Hepatocyte (in vitro differentiated cells): ENCODE measurements at regions not wholly inside any gene's neighbourhood (a gene's known extent, or its start where the extent isn't known, plus 50 kb on each side); places are given as distances from the start of the nearest gene placed in this dataset.

Source experiments
- DNase-seq: peaks from one replicate; pipeline ENCODE4 v3.0.0-alpha.2; 2016; ENCODE audit warnings: low spot score
- H2AFZ ChIP-seq: fragments of 200-600 bp; sonication (generic); 2 replicates; pipeline ENCODE4 v1.6.0; 2016; ENCODE audit warnings: antibody characterized with exemption, mild to moderate bottlenecking
- H3K27ac ChIP-seq: fragments of 200-600 bp; sonication (generic); 2 replicates; pipeline ENCODE4 v1.5.1; 2016; ENCODE audit warnings: mild to moderate bottlenecking
- H3K27me3 ChIP-seq: fragments of 200-600 bp; sonication (generic); 2 replicates; pipeline ENCODE4 v1.6.1; 2016
- H3K36me3 ChIP-seq: fragments of 200-600 bp; sonication (generic); replicated peaks from 2 replicates; pipeline ENCODE4 v1.5.1; 2016; ENCODE audit warnings: low read depth; ENCODE audit not compliant: insufficient read depth
- H3K4me1 ChIP-seq: fragments of 200-600 bp; sonication (generic); 2 replicates; pipeline ENCODE4 v1.5.1; 2016; ENCODE audit warnings: mild to moderate bottlenecking, moderate library complexity; ENCODE audit not compliant: insufficient read depth
- H3K4me2 ChIP-seq: fragments of 200-600 bp; sonication (generic); 2 replicates; pipeline ENCODE4 v1.6.0; 2016
- H3K4me3 ChIP-seq: fragments of 200-600 bp; sonication (generic); 2 replicates; pipeline ENCODE4 v1.5.1; 2016; ENCODE audit warnings: mild to moderate bottlenecking
- H3K79me2 ChIP-seq: fragments of 200-600 bp; sonication (generic); 2 replicates; pipeline ENCODE4 v1.6.0; 2017; ENCODE audit warnings: mild to moderate bottlenecking
- H3K9me2 ChIP-seq: fragments of 200-600 bp; sonication (generic); replicated peaks from 2 replicates; pipeline ENCODE4 v1.6.0; 2017; ENCODE audit warnings: mild to moderate bottlenecking; ENCODE audit not compliant: insufficient read depth
- H3K9me3 ChIP-seq: fragments of 200-600 bp; sonication (generic); 2 replicates; pipeline ENCODE4 v1.5.1; 2016; ENCODE audit warnings: low read depth, mild to moderate bottlenecking
- H4K20me1 ChIP-seq: fragments of 200-600 bp; sonication (generic); 2 replicates; pipeline ENCODE4 v1.6.0; 2016; ENCODE audit warnings: mild to moderate bottlenecking; ENCODE audit not compliant: insufficient read depth, poor library complexity, severe bottlenecking
- EZH2 ChIP-seq: fragments of 200-600 bp; sonication (generic); IDR thresholded peaks from 2 replicates; pipeline ENCODE4 v1.6.1; 2016; ENCODE audit warnings: antibody characterized with exemption, mild to moderate bottlenecking, borderline replicate concordance
- EZH2phosphoT487 ChIP-seq: fragments of 200-600 bp; sonication (generic); IDR thresholded peaks from one replicate; pipeline ENCODE4 v1.6.1; 2018; ENCODE audit warnings: antibody characterized with exemption, mild to moderate bottlenecking, low read depth, moderate library complexity; ENCODE audit not compliant: unreplicated experiment, severe bottlenecking
- WGBS: methylation state at CpG from one replicate; pipeline ENCODE4 v1.1.6; 2016; ENCODE audit warnings: low lambda C conversion rate; ENCODE audit errors: missing lambda C conversion rate; 5-methylcytosine and 5-hydroxymethylcytosine counted together
- TF ChIP-seq, protein P1 (sequence below): fragments of 200-600 bp; sonication (generic); IDR thresholded peaks from 2 replicates; pipeline ENCODE4 v1.5.1; 2016; ENCODE audit warnings: antibody characterized with exemption, mild to moderate bottlenecking; ENCODE audit not compliant: poor library complexity

DNA sequence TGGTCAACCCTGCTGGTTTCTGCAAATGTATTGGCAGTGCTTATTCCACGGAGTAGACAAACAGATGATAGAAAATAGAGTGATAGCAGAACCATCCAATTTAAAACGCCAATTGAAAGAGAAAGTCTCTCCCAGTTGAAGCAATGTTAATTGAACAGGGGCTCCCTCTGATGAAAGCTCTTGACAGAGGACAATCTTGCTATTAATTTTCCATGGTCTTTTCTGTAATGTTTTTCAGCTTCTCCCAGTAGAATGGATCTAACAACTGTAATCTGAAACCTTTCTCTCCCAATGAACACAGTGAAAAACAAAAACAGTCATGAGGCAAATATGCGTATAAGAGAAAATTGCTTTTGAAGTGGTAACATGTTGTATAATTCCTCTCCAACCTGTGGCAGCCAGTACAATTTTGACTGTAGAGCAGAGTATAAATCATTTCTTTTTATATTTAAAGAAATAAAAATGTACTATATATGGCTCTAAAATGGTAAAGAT lies 225.1 kb upstream of the GALNTL6 start:
- Histone ChIP-seq H4K20me1 (no peaks in the 10 kb centered on the region), H3K9me2 (no peaks in the 10 kb centered on the region), H3K9me3 (no peaks in the 10 kb centered on the region), H2AFZ (no peak overlapping the region), H3K79me2 (no peaks in the 10 kb centered on the region), H3K4me1 (no peaks in the 10 kb centered on the region), H3K27ac (no peak overlapping the region), H3K27me3 (no peaks in the 10 kb centered on the region), H3K36me3 (no peaks in the 10 kb centered on the region), H3K4me2 (no peak overlapping the region), H3K4me3 (no peak overlapping the region)
- TF ChIP-seq EZH2phosphoT487: no peak
- TF ChIP-seq, protein P1, sequence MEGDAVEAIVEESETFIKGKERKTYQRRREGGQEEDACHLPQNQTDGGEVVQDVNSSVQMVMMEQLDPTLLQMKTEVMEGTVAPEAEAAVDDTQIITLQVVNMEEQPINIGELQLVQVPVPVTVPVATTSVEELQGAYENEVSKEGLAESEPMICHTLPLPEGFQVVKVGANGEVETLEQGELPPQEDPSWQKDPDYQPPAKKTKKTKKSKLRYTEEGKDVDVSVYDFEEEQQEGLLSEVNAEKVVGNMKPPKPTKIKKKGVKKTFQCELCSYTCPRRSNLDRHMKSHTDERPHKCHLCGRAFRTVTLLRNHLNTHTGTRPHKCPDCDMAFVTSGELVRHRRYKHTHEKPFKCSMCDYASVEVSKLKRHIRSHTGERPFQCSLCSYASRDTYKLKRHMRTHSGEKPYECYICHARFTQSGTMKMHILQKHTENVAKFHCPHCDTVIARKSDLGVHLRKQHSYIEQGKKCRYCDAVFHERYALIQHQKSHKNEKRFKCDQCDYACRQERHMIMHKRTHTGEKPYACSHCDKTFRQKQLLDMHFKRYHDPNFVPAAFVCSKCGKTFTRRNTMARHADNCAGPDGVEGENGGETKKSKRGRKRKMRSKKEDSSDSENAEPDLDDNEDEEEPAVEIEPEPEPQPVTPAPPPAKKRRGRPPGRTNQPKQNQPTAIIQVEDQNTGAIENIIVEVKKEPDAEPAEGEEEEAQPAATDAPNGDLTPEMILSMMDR: no peak
- TF ChIP-seq EZH2: no peak
- 58% methylated on average over 3 of the region's 3 CpGs for WGBS
- no peak for DNase-seq

DNA sequence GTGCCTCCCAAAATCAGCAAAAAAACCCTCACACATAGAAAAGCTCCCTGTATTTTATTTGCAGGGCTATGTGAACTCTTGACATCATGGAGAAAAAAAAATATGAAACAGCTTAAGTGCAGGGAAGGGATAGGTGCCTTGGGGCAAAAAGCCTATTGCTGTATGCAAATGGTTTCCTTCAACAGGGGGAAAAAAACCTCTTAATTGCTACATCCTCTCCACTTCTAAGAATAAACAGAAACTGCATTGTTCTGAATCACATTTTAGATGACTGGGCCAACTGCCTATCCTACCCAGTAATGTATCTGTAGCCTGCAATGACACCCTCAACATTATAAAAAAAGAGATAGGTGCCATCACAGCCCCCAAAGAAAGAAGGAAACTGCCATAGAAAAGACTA lies 229.4 kb upstream of the GALNTL6 start:
- TF ChIP-seq EZH2: no peak
- TF ChIP-seq, protein P1: no peak
- no peak for TF ChIP-seq EZH2phosphoT487
- DNase-seq: no peak
- no peaks in the 10 kb centered on the region for H3K27me3 ChIP-seq

DNA sequence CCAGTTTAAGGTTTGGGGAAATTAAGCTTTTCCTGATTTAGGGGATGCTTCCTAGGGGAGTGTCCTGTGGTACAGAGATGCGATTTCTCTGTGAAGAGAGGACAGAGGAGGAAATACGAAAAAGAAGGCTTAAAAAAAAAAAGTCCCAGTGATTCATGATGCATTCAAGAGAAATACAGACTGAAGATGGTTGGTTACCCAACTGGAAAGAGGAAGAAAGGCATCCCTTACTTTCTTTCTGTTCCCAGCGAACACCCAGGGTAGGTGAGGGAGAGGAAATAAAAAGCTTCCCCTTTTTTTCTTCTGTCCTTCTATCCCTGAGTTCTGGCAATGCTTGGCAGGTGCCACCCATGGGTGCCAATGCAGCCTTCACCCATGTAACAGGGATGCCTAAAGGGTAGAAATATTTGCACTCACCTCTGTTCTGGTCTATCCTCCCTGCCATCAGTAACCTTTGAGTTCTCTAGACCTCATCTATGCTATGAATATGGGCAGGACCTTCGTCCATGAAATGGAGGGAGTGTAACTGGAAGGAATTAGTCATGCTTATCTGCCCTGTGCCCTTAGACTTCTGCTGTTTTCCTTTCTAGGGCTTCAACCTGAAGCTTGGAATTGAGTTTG lies 230.1 kb upstream of the GALNTL6 start:
- no peaks in the 10 kb centered on the region for H4K20me1 ChIP-seq
- no peak overlapping the region for H2AFZ ChIP-seq
- no peaks in the 10 kb centered on the region for H3K27me3 ChIP-seq
- no peaks in the 10 kb centered on the region for H3K4me1 ChIP-seq
- TF ChIP-seq, protein P1: no peak
- no peak for TF ChIP-seq EZH2phosphoT487
- TF ChIP-seq EZH2: no peak
- no peak for DNase-seq
- no peak overlapping the region for H3K27ac ChIP-seq
- H3K79me2 ChIP-seq: no peaks in the 10 kb centered on the region
- no peak overlapping the region for H3K4me3 ChIP-seq
- no peaks in the 10 kb centered on the region for H3K9me2 ChIP-seq
- H3K36me3 ChIP-seq: no peaks in the 10 kb centered on the region
- no peak overlapping the region for H3K4me2 ChIP-seq
- WGBS: 95% methylated on average over 4 of the region's 4 CpGs
- no peaks in the 10 kb centered on the region for H3K9me3 ChIP-seq

More for the DNA sequence above, 229.4 kb upstream of the GALNTL6 start:
- H3K9me2 ChIP-seq: no peaks in the 10 kb centered on the region
- H4K20me1 ChIP-seq: no peaks in the 10 kb centered on the region
- no peaks in the 10 kb centered on the region for H3K79me2 ChIP-seq
- no peaks in the 10 kb centered on the region for H3K9me3 ChIP-seq
- no peaks in the 10 kb centered on the region for H3K36me3 ChIP-seq
- no peak overlapping the region for H3K4me2 ChIP-seq
- no peak overlapping the region for H3K27ac ChIP-seq
- H3K4me1 ChIP-seq: no peaks in the 10 kb centered on the region
- no peak overlapping the region for H2AFZ ChIP-seq
- H3K4me3 ChIP-seq: no peak overlapping the region

DNA sequence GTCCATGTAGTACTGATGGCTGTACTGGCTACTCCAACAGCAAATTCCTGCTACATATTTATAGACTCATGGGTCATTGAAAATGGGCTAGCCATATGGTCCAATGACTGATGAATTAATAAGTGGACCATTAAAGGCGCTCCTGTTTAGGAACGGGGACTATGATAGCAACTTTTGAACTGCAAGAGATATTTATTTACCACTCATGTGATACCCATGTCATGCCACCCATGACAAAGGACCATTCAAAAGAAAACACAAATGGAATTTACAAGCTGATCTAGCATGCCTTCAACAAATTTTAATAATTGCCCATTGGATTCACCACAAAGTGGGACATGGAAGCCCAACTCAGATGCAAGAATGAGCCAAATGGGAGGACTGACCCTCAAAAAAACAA lies 240.0 kb upstream of the GALNTL6 start:
- H3K9me2 ChIP-seq: no peaks in the 10 kb centered on the region
- TF ChIP-seq EZH2phosphoT487 (no peak), EZH2 (no peak)
- TF ChIP-seq, protein P1: no peak

More for the DNA sequence above, 240.0 kb upstream of the GALNTL6 start:
- Histone ChIP-seq H3K4me1 (no peaks in the 10 kb centered on the region), H3K79me2 (no peaks in the 10 kb centered on the region), H3K4me3 (no peak overlapping the region), H3K4me2 (no peak overlapping the region), H3K9me3 (no peaks in the 10 kb centered on the region), H3K27ac (no peak overlapping the region), H4K20me1 (no peaks in the 10 kb centered on the region), H2AFZ (no peak overlapping the region), H3K36me3 (no peaks in the 10 kb centered on the region), H3K27me3 (no peaks in the 10 kb centered on the region)
- 94% methylated on average over 2 of the region's 2 CpGs for WGBS
- no peak for DNase-seq
